K562 (cell line): ENCODE measurements at regions not wholly inside any gene's neighbourhood (a gene's known extent, or its start where the extent isn't known, plus 50 kb on each side); places are given as distances from the start of the nearest gene placed in this dataset.

Experiments used
- ATAC-seq: fragments of 200-7000 bp; cut with Tn5 transposase; 3 replicates; pipeline ENCODE4 v1.9.1; 2020; ENCODE audit warnings: moderate library complexity
- BruUV-seq: library from RNA; stranded (reverse); fragments of 400-500 nt; replicated peaks from 2 replicates; lab custom pipeline; 2021; lab: Mats Ljungman, UMichigan
- CTCF ChIA-PET: fragments of 300-600 bp; formaldehyde crosslinking; extraction: SDS; loops from one replicate; lab custom pipeline; 2021; ENCODE audit warnings: low intra/inter-chr PET ratio; lab: Yijun Ruan, JAX
- POLR2A ChIA-PET: fragments of 300-600, 350-650 bp; sonication (Branson Sonifier 250); formaldehyde crosslinking; extraction: SDS; loops from one replicate; lab custom pipeline; 2021; ENCODE audit warnings: antibody characterized with exemption, inconsistent platforms; lab: Yijun Ruan, JAX
- DNase-seq, 4 experiments: peaks; one replicate each; pipeline versions ENCODE4 v3.0.0 to v3.0.0-alpha.2; 2011 to 2018; ENCODE audit warnings: low spot score in 3 of 4, mixed read lengths in 3 of 4; ENCODE audit errors: extremely low read depth in 1 of 4
- FAIRE-seq: peaks from 2 replicates; lab custom pipeline; 2011; peaks lifted over from hg19 to GRCh38; lab: Jason Lieb, UNC
- H2AFZ ChIP-seq: 2 replicates; pipeline ENCODE4 v1.6.0; 2011; ENCODE audit warnings: low read depth, low read length, control low read depth, inconsistent platforms
- H3K27ac ChIP-seq: fragments of 200-600 bp; 3 replicates; pipeline ENCODE4 v1.8.0; 2011; ENCODE audit warnings: low read depth, mild to moderate bottlenecking, control low read depth, inconsistent platforms, low read length, moderate library complexity, mixed read lengths; ENCODE audit errors: extremely low read depth
- H3K27me3 ChIP-seq, 2 experiments: fragments of 300-600 bp in 1 of 2; 2 replicates in 1 of 2; 3 replicates in 1 of 2; pipeline versions ENCODE4 v1.6.0 to v1.8.0; 2011; ENCODE audit warnings: inconsistent platforms in 2 of 2, low read length in 2 of 2, mild to moderate bottlenecking in 1 of 2, mixed read lengths in 1 of 2, moderate library complexity in 1 of 2; ENCODE audit not compliant: control insufficient read depth in 2 of 2, insufficient read depth in 2 of 2
- H3K36me3 ChIP-seq: fragments of 300-600 bp; 3 replicates; pipeline ENCODE4 v1.8.0; 2011; ENCODE audit warnings: mild to moderate bottlenecking, low read length, inconsistent platforms; ENCODE audit not compliant: control insufficient read depth, insufficient read depth
- H3K4me1 ChIP-seq, 2 experiments: fragments of 200-600 bp in 1 of 2; replicated peaks in 1 of 2; 2 replicates in 1 of 2; 3 replicates in 1 of 2; pipeline versions ENCODE4 v1.5.1 to v1.8.0; 2011; ENCODE audit warnings: inconsistent platforms in 2 of 2, low read length in 2 of 2, mild to moderate bottlenecking in 1 of 2, mixed read lengths in 1 of 2, moderate library complexity in 1 of 2; ENCODE audit not compliant: control insufficient read depth in 2 of 2, insufficient read depth in 2 of 2
- H3K4me2 ChIP-seq: 2 replicates; pipeline ENCODE4 v1.6.1; 2011; ENCODE audit warnings: low read length, control low read depth, inconsistent platforms, mixed read lengths; ENCODE audit not compliant: insufficient read depth
- H3K4me3 ChIP-seq: fragments of 200-600 bp; sonication (generic), shearing (Covaris generic); 2 replicates; pipeline ENCODE4 v1.5.1; 2016; ENCODE audit warnings: control low read depth, inconsistent platforms
- H3K79me2 ChIP-seq: fragments of 200-600 bp; 3 replicates; pipeline ENCODE4 v1.8.0; 2011; ENCODE audit warnings: low read length, inconsistent platforms; ENCODE audit not compliant: control insufficient read depth, insufficient read depth
- H3K9ac ChIP-seq, 2 experiments: 2 replicates each; pipeline versions ENCODE4 v1.6.0 to v1.6.1; 2011; ENCODE audit warnings: low read depth in 2 of 2, low read length in 2 of 2, control low read depth in 1 of 2, inconsistent platforms in 1 of 2, mild to moderate bottlenecking in 1 of 2, mixed read lengths in 1 of 2; ENCODE audit not compliant: insufficient read depth in 1 of 2
- H3K9me1 ChIP-seq: one replicate; pipeline ENCODE4 v1.6.0; 2011; ENCODE audit warnings: inconsistent platforms, mild to moderate bottlenecking, low read length, moderate library complexity; ENCODE audit not compliant: control insufficient read depth, insufficient read depth
- H3K9me3 ChIP-seq: replicated peaks from 2 replicates; pipeline ENCODE4 v1.5.1; 2011; ENCODE audit warnings: low read depth, low read length, inconsistent platforms; ENCODE audit not compliant: control insufficient read depth, insufficient read depth
- H4K20me1 ChIP-seq: replicated peaks from 2 replicates; pipeline ENCODE4 v1.6.1; 2011; ENCODE audit warnings: low read length, inconsistent platforms, mixed read lengths; ENCODE audit not compliant: control insufficient read depth, insufficient read depth
- AFF4 ChIP-seq: sonication (generic); formaldehyde crosslinking; IDR thresholded peaks from 2 replicates; pipeline ENCODE4 v1.8.0; 2023; ENCODE audit warnings: mild to moderate bottlenecking, missing genetic modification reagents
- ELF1 ChIP-seq: fragments of 200-800 bp; sonication (Bioruptor generic); IDR thresholded peaks from 2 replicates; pipeline ENCODE4 v1.6.1; 2016; ENCODE audit warnings: missing genetic modification characterization, missing compliant biosample characterization
- HES1 ChIP-seq: fragments of 450-650 bp; IDR thresholded peaks from 2 replicates; pipeline ENCODE4 v1.6.1; 2016; ENCODE audit warnings: low read depth, mild to moderate bottlenecking, moderate library complexity
- JUNB ChIP-seq: fragments of 450-650 bp; formaldehyde crosslinking; conservative IDR thresholded peaks from 2 replicates; pipeline ENCODE4 v1.4.0; 2020; ENCODE audit warnings: mild to moderate bottlenecking
- RBFOX2 ChIP-seq: fragments of 200-400 bp; formaldehyde crosslinking; IDR thresholded peaks from 2 replicates; pipeline ENCODE4 v1.6.1; 2017; ENCODE audit warnings: low read depth, mild to moderate bottlenecking, low read length, moderate library complexity
- RBM34 ChIP-seq: fragments of 200-400 bp; formaldehyde crosslinking; IDR thresholded peaks from 2 replicates; pipeline ENCODE4 v1.6.1; 2018; ENCODE audit warnings: low read length, borderline replicate concordance; ENCODE audit not compliant: insufficient read depth
- SIN3B ChIP-seq: fragments of 450-650 bp; IDR thresholded peaks from 2 replicates; pipeline ENCODE4 v1.6.1; 2017; ENCODE audit warnings: low read depth, mild to moderate bottlenecking, moderate library complexity
- WGBS: fragments of 100-300 bp; shearing (Covaris generic); methylation state at CpG from one replicate; pipeline ENCODE4 v1.1.6; 2016; ENCODE audit warnings: low coverage, mixed read lengths; ENCODE audit not compliant: insufficient coverage; ENCODE audit errors: missing lambda C conversion rate; 5-methylcytosine and 5-hydroxymethylcytosine counted together
- in situ Hi-C: fragments of 300-500 bp; cut with MboI; formaldehyde crosslinking; loops from 4 replicates; pipeline ENCODE4 v1.15.0; 2018; ENCODE audit warnings: inconsistent platforms, mixed read lengths
- intact Hi-C: fragments of 100-400 bp; cut with micrococcal nuclease; formaldehyde crosslinking; loops from 2 replicates; pipeline ENCODE4 v1.14.2; 2022
- TF ChIP-seq, protein P1 (sequence below): sonication (generic); formaldehyde crosslinking; IDR thresholded peaks from 2 replicates; pipeline ENCODE4 v1.8.1; 2023; ENCODE audit warnings: missing genetic modification reagents, mild to moderate bottlenecking, borderline replicate concordance

DNA sequence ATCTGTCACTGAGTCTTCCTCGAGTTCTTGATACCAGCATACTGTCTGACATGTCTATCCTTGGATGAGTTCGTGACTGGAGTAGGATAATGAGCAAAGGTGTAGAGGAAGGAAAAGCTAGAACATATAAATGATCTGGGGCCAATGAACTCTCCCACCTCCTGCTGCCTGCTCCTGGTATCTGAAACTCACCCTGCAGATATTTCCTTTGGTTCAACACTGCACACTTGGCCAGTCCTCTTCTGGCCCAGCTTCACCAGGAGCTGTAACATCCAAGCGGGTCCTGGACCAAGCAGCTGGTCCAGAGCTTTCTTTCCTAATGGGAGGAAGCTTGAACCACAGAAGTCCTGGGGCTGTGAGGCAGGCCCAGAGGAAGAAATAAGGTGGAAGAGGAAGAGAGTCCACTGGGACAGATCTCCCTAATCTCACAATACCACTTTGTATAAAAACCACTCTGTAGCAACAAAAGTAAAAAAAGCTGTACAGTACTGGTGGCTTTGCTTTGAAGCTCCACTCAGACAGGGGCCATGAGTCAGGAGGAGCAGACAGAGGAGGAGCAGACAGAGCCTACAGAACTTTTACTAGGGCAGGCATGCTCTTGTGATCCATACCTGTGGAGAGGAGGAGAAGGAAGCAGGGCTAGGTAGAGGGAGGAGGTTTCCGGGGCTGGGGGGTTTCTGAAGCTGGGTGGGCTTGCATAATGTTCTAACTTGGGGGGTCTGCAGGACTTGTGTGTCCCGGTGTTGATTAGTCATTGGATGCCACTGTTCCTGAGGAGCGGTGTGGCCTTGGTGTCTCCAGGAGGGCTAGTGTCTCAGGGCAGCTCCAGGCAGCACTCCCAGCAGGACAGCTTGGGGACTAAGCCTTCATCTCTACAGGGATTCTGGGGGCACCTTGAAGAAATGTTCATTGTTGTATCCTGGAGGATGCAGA is 166.9 kb downstream of the ABHD5 start:
- intact Hi-C loops (no loop called here), in situ Hi-C loops (no loop called here)
- no peak overlapping the region for H3K4me2 ChIP-seq
- peaks cover 15 to 62% of the 10 kb centered on the region in 2 experiments; a peak in 3 of 5 replicates for H3K27me3 ChIP-seq
- no peak overlapping the region for H3K9ac ChIP-seq
- 0 out of 5 replicates have a peak, but pooled peaks cover 0 to 2% of the 10 kb centered on the region in 2 experiments for H3K4me1 ChIP-seq
- no TSS peak for BruUV-seq
- no peak overlapping the region for H3K4me3 ChIP-seq
- ChIA-PET POLR2A (interaction anchor here (0.6 kb wide), 1 partner anchor 40 kb away, joined by 4 read pairs; no protein-coding TSS in a partner anchor), CTCF (no interaction called here)
- FAIRE-seq (no peak), ATAC-seq (no peak), DNase-seq (no peak)
- H2AFZ ChIP-seq, result no peak overlapping the region
- 0% methylated on average over 6 of the region's 6 CpGs for WGBS
- H3K9me3 ChIP-seq, result no peaks in the 10 kb centered on the region
- H3K36me3 ChIP-seq, result no peaks in the 10 kb centered on the region
- no peak overlapping the region for H3K27ac ChIP-seq
- no peaks in the 10 kb centered on the region for H3K9me1 ChIP-seq
- no peaks in the 10 kb centered on the region for H3K79me2 ChIP-seq
- peaks cover 6% of the 10 kb centered on the region; the same call in 1 of the 2 replicates for H4K20me1 ChIP-seq
- TF ChIP-seq HES1, result no peak
- TF ChIP-seq RBM34, result no peak
- TF ChIP-seq, protein P1, sequence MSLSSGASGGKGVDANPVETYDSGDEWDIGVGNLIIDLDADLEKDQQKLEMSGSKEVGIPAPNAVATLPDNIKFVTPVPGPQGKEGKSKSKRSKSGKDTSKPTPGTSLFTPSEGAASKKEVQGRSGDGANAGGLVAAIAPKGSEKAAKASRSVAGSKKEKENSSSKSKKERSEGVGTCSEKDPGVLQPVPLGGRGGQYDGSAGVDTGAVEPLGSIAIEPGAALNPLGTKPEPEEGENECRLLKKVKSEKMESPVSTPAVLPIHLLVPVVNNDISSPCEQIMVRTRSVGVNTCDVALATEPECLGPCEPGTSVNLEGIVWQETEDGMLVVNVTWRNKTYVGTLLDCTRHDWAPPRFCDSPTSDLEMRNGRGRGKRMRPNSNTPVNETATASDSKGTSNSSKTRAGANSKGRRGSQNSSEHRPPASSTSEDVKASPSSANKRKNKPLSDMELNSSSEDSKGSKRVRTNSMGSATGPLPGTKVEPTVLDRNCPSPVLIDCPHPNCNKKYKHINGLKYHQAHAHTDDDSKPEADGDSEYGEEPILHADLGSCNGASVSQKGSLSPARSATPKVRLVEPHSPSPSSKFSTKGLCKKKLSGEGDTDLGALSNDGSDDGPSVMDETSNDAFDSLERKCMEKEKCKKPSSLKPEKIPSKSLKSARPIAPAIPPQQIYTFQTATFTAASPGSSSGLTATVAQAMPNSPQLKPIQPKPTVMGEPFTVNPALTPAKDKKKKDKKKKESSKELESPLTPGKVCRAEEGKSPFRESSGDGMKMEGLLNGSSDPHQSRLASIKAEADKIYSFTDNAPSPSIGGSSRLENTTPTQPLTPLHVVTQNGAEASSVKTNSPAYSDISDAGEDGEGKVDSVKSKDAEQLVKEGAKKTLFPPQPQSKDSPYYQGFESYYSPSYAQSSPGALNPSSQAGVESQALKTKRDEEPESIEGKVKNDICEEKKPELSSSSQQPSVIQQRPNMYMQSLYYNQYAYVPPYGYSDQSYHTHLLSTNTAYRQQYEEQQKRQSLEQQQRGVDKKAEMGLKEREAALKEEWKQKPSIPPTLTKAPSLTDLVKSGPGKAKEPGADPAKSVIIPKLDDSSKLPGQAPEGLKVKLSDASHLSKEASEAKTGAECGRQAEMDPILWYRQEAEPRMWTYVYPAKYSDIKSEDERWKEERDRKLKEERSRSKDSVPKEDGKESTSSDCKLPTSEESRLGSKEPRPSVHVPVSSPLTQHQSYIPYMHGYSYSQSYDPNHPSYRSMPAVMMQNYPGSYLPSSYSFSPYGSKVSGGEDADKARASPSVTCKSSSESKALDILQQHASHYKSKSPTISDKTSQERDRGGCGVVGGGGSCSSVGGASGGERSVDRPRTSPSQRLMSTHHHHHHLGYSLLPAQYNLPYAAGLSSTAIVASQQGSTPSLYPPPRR, result no peak
- TF ChIP-seq ELF1 (tag), result no peak
- no peak for TF ChIP-seq SIN3B
- TF ChIP-seq RBFOX2, result no peak
- TF ChIP-seq JUNB, result no peak
- TF ChIP-seq AFF4, result no peak
